GM18909 (cell line): ENCODE measurements at regions not wholly inside any gene's neighbourhood (a gene's known extent, or its start where the extent isn't known, plus 50 kb on each side); places are given as distances from the start of the nearest gene placed in this dataset.

Source experiments
- ATAC-seq: cut with Tn5 transposase; IDR thresholded peaks from one replicate; pipeline ENCODE4 v1.9.1; 2021; ENCODE audit warnings: mild to moderate bottlenecking; ENCODE audit not compliant: unreplicated experiment, poor library complexity

DNA sequence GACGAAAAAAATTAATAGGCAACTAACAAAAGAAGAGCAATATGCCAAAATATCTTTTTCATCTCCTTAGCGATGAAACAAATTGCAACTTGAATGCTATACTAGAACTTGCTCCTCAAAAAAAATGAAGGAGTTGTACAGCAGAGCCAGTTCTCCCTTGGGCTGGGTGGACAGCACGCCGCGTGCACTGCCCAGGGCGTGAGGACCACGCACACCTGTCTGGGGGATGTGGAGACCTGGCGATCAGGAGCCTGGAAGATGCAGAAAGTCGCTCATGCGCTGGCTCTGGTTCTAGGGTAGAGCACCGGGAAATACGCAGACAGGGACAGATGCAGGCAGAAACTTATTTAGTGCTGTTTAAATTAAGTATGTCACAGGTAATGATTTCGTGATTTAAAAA is 342.0 kb upstream of the IRX4 start:
- no peak for ATAC-seq

- ATAC-seq = no peak
Measured at GRCh38 chr5:2223303-2223702, 340.6 kb upstream of the IRX4 start.

DNA sequence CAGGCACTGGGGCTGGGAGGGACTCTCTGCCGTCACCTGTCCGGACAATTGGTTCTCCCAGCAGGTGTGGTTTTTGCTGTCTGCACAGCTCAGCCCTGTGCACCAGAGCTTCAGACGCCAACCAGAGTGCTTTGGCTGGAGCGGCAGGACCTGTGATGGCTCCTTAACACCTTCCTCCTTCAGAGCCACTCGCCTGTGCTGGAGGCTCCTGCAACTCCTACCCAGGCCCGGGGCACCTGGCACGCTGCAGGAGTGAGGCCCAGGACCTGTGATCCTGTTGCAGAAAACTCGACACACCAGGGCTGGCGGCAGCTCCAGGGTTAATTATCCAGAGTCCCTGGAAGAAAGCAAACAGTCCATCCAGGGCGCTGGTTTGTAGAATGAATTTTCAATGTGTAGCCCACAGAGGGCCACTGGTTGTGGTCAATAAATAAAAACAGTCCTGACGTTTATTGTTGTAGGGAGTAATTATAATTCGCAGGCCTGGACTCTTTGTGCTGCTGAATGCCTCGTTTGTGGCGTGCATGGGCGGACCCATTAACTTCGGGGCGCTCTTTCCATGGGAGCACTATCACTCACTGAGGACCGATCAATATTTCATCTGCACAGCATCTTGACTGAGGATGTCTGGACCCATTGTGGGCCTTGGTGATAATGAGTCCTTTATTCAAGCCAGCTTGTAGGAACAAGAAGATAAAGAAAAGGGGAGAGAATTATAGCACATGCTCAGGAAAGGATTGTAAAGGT is 339.7 kb upstream of the IRX4 start:
- no peak for ATAC-seq

DNA sequence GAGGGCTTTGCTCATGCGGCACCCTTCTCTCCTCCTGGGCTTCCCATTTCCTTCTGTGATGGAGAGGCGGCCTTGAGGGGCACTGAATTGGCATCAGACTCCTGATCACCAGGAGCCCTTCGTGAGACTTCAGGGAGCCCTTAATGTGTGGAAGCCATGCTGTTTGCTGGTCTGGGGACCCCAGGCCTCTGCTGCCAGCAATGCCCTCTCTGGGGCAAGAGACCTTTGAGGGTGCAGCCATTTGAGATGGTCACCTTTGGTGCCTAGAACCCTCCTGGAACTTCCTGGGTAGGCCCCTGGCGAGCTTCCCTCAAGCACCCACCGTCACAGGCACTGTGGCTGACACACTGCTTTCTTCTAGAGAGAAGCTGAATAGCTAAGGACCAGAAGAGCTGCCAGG is 338.7 kb upstream of the IRX4 start:
- ATAC-seq = no peak

DNA sequence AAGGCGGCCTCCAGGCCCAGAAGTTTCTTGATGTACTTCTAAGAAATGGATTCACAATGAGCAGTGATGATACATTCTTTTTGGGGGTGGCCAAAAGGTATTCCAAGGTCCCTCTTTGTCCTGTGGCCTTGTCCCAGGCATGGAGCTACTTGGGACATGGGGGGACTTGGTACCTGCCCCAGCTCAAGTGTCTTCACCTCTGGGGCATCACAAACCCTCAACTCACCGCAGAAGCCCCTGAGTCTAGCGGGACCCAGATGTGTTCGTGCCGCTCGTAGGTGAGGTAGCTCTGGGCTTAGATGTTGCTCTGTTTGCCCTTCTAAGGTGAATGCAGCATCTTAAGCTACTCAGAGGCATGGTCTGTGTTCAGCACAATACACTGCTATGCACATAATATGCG is 338.0 kb upstream of the IRX4 start:
- ATAC-seq = no peak

DNA sequence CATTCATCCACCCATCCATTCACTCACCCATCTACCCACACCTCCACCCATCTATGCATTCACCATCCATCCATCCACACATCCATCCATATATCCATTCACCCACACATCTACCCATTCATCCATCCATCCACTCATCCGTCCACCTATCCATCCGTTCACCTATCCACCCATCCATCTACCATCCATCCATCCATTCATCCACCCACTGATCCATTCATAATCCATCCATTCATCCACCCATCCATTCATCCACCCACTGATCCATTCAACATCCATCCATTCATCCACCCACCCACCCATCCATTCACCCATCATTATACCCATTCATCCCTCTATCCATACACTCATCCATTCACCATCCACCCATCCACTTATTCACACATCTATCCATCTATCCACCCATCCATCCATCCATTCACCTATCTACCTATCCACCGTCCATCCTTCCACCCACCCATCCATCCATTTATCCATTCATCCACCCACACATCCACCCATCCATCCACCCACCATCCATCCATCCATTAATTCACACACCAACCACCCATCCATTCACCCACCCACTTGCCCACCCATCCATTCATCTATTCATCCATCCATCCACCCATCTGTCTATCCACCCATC is 336.5 kb upstream of the IRX4 start:
- ATAC-seq = no peak

GRCh38 chr5:2217219-2217618 is 334.5 kb upstream of the IRX4 start:
- no peak for ATAC-seq

GRCh38 chr5:2214910-2215590 is 332.3 kb upstream of the IRX4 start:
- no peak for ATAC-seq

GRCh38 chr5:2213121-2213730 is 330.5 kb upstream of the IRX4 start:
- ATAC-seq = no peak

GRCh38 chr5:2212481-2212880 is 329.8 kb upstream of the IRX4 start:
- ATAC-seq = no peak

DNA sequence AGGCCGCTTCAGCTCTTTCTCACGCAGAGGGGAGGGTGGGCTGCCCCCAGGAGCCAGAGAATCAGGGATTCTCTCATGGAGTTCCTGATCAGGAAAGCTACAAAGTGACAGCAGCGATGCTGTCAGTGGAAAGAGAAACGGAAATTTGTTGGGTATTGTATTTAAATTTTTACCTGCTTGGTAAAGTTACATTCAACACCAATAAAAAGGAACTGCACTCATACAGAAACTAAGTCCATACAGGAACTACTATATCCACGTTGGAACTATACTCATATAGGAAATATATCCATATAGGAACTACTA is 325.5 kb upstream of the IRX4 start:
- no peak for ATAC-seq

DNA sequence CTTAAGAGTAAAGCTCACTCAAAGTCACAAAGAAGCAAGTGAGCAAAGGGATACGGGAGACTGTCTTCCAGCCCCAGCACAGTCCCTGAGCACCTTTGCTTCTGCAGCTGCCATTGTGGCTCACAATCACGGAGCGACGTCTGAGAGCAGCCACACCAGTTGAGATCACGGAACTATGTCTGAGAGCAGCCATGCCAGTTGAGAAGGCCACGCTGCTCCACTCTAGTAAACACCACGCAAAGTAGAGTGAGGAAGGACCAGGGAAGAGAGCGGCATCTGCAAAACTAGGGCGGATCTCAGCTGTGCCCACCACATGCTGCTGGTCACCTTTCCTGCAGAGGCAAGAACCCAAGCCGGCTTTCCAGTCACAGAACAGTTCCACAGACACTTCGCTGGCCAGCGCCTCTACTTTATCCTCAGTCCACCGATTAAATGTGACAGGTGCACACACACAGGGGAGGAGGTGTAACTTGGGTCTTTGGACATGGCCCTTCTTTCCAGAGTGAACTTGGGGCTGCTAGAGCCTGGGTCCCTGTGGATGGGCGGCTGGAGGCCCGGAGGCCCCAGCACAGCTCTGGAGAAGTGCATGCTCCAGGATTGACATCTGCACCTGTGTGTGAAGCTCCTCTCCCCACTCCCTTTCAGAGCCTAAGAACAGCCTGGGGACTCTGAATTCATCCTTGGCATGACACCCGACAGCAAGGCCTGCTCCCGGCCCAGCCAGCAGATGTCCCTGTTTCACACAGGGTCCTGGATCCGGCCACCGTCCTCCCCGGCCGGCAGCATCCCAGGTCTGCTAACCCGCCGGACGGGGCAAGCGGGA is 324.9 kb upstream of the IRX4 start:
- ATAC-seq = no peak

GRCh38 chr5:2207109-2207399 is 324.3 kb upstream of the IRX4 start:
- ATAC-seq = no peak

- no peak for ATAC-seq
Measured at GRCh38 chr5:2206293-2207108, 323.8 kb upstream of the IRX4 start.

GRCh38 chr5:2205596-2206226 is 323.0 kb upstream of the IRX4 start:
- no peak for ATAC-seq

- ATAC-seq = no peak
Measured at GRCh38 chr5:2205185-2205585, 322.5 kb upstream of the IRX4 start.

DNA sequence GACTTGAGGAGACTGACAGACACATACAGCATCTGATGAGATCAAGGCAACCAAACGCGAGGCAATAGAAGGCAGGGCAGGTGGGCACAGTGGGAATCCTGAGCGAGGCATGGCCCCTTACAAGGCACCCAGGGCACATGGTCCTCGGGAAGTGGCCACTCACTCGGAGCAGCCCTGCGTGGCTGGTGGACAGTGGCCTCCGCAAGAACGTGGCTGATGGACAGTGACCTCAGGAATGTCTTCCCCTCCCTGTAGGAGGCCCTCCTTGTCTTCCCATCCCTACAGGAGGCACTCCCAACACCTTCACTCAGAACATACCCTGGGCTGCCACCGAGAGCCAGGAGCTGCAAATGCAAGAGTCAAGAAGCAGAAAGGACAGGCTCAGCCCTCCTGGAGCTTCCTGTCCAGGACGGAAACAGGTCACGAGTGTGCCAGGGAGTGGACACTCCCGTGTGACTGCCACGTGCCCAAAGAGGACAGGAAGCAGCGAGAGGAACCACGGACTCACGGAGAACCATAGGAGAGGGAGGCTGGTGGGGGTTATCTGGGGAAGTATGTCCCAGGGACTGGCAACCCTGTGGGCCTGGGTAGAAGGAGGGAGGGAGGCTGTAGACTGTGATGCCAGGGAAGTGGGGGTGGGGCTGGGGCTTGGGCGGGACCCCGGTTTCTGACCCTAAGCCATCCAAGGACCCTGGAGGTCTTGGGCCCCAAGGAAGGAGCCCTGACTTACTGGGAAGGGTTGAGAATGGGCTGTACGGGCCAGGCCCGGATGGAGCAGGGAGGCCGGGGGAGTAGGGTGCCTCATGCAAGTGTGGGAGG is 321.9 kb upstream of the IRX4 start:
- no peak for ATAC-seq

DNA sequence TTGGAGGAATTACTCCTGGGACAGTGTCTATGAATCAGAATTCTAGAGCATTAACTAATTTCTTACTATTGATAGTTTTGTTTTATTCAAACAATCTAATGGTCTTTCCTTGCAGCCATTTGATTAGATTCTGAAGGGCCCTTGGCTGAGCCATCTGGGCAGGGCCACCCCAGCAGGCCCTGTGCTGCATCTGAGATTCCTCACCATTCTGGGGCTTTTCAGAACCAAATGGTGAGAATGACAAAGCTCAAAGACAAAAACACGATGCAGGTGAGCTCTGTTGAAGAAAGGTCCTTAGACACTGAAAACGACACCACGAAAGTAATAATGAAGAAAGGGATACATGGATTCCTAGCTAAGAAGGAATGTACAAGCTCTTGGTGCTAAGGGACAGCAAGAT is 321.0 kb upstream of the IRX4 start:
- ATAC-seq = no peak

GRCh38 chr5:2201832-2202231 is 319.1 kb upstream of the IRX4 start:
- ATAC-seq = no peak
